22Rv1 (cell line): ENCODE measurements at regions not wholly inside any gene's neighbourhood (a gene's known extent, or its start where the extent isn't known, plus 50 kb on each side); places are given as distances from the start of the nearest gene placed in this dataset.

Experiments
- ZFX ChIP-seq: fragments of 450-650 bp; IDR thresholded peaks from 2 replicates; pipeline ENCODE4 v1.6.1; 2017; ENCODE audit warnings: antibody characterized with exemption, borderline replicate concordance
- TF ChIP-seq, protein P1 (sequence below): fragments of 450-650 bp; IDR thresholded peaks from 2 replicates; pipeline ENCODE4 v1.5.1; 2017; ENCODE audit warnings: mild to moderate bottlenecking

DNA sequence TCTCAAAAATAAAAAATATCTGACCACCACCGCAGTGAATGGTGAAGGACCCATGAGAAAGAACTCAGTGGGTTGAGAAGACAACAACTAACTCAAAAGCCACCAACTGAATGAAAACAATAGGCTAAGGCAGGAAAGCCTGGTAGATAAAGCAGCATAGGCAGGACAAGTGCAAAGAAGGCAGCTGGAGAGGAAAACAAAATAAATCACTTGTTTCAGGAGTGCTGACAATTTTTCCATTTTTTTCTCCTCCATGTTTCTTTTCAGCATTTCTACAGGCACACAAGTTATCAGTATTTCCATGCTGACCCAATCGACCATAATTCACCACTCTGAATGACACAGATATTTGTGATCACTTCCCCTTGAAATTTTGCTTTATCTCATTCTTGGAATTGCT is 597.8 kb downstream of the LIG4 start:
- TF ChIP-seq, protein P1, sequence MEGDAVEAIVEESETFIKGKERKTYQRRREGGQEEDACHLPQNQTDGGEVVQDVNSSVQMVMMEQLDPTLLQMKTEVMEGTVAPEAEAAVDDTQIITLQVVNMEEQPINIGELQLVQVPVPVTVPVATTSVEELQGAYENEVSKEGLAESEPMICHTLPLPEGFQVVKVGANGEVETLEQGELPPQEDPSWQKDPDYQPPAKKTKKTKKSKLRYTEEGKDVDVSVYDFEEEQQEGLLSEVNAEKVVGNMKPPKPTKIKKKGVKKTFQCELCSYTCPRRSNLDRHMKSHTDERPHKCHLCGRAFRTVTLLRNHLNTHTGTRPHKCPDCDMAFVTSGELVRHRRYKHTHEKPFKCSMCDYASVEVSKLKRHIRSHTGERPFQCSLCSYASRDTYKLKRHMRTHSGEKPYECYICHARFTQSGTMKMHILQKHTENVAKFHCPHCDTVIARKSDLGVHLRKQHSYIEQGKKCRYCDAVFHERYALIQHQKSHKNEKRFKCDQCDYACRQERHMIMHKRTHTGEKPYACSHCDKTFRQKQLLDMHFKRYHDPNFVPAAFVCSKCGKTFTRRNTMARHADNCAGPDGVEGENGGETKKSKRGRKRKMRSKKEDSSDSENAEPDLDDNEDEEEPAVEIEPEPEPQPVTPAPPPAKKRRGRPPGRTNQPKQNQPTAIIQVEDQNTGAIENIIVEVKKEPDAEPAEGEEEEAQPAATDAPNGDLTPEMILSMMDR = no peak
- no peak for TF ChIP-seq ZFX
